ENCODE measurements at regions not wholly inside any gene's neighbourhood (a gene's known extent, or its start where the extent isn't known, plus 50 kb on each side); places are given as distances from the start of the nearest gene placed in this dataset.

DNA sequence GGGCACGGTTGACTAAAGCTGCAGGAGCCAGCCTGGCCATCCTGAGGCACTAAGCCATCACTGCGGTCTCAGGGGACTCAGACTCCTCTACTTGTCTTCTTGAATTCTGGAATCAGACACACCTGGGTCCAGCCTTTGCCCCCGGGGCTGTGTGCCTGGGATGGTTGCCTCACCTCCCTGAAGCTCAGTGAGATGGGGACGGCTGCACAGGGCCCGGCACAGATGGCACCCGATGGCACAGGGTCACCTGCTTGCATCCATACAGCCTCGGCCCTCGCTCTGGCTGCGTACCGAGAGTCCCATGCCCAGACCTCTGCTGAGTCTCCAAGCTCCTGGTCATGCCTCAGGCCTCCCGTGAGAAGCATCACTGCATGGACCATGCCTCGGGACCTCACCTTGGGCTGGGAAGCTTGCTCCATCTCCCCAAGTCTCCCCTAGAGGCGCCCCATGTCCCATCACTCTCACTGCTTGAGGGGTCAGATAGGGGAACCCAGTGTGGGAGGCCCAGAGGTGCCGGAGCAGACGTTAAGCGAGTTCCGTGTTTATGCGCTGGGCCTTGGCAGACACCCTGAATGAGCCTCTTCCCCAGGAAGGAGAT lies 316.3 kb downstream of the SEC14L1 start:
- Histone ChIP-seq H3K27ac (peak overlapping the region in 3 of 10 donors; percentile 15 to 94 (median 35)), H3K4me3 (peak overlapping the region in 1 of 10 donors; percentile 76), H3K27me3 (no peaks in the 10 kb centered on the region), H3K36me3 (peaks cover 0 to 4% (median 0%) of the 10 kb centered on the region in 9 donors), H3K4me1 (peaks cover 34 to 99% (median 84%) of the 10 kb centered on the region in 9 donors), H3K9me3 (no peaks in the 10 kb centered on the region)
- WGBS, 2 donors = 80 to 87% methylated on average over 18 of the region's 18 CpGs
- intact Hi-C loops (cut with DNase I) = no loop called here
- TF ChIP-seq, protein P1, sequence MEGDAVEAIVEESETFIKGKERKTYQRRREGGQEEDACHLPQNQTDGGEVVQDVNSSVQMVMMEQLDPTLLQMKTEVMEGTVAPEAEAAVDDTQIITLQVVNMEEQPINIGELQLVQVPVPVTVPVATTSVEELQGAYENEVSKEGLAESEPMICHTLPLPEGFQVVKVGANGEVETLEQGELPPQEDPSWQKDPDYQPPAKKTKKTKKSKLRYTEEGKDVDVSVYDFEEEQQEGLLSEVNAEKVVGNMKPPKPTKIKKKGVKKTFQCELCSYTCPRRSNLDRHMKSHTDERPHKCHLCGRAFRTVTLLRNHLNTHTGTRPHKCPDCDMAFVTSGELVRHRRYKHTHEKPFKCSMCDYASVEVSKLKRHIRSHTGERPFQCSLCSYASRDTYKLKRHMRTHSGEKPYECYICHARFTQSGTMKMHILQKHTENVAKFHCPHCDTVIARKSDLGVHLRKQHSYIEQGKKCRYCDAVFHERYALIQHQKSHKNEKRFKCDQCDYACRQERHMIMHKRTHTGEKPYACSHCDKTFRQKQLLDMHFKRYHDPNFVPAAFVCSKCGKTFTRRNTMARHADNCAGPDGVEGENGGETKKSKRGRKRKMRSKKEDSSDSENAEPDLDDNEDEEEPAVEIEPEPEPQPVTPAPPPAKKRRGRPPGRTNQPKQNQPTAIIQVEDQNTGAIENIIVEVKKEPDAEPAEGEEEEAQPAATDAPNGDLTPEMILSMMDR (IDR thresholded peaks at IDR 0.05) = no peak
- DNase-seq (no peak), ATAC-seq (no peak)

DNA sequence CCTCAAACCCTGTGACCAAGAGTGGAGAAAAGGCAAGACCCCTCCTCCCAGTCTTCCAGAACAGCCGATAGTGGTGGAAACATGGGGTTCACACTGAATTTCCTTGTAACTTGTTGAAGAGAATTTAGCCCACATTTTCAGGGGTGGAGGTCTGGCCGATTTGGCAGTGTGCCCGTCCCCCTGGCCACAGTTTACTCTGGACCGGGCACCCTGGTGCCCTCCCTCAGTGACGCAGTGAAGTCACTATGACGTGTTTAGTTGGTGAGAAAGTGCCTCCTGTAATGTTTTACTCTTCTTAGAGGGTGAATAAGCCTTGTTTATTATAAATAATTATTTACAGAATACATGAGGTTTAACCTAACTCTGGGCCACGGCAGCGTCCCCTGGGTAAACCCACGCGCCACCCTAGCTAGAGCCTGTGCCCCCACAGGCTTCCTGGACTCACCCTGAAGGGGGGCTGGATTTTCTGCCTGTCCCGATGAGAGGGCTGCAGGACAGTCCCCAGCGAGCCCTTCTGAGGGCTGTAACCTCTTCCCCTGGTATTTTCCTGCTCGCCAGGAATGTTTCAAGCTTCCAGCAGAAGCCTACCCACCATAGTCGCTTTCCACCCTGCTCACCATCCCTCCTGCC lies 316.9 kb downstream of the SEC14L1 start:
- Histone ChIP-seq H3K9me3 (no peaks in the 10 kb centered on the region), H3K27ac (peak overlapping the region in 2 of 10 donors; percentile 35 to 94), H3K27me3 (no peaks in the 10 kb centered on the region), H3K4me3 (peak overlapping the region in 1 of 10 donors; percentile 76), H3K4me1 (peaks cover 32 to 99% (median 84%) of the 10 kb centered on the region in 9 donors), H3K36me3 (peaks cover 0 to 4% (median 0%) of the 10 kb centered on the region in 9 donors)
- ATAC-seq = no peak
- no peak for DNase-seq
- 79 to 81% methylated on average over 14 of the region's 14 CpGs for WGBS, 2 donors
- TF ChIP-seq, protein P1 (IDR thresholded peaks at IDR 0.05) = no peak
- intact Hi-C loops (cut with DNase I) = no loop called here

DNA sequence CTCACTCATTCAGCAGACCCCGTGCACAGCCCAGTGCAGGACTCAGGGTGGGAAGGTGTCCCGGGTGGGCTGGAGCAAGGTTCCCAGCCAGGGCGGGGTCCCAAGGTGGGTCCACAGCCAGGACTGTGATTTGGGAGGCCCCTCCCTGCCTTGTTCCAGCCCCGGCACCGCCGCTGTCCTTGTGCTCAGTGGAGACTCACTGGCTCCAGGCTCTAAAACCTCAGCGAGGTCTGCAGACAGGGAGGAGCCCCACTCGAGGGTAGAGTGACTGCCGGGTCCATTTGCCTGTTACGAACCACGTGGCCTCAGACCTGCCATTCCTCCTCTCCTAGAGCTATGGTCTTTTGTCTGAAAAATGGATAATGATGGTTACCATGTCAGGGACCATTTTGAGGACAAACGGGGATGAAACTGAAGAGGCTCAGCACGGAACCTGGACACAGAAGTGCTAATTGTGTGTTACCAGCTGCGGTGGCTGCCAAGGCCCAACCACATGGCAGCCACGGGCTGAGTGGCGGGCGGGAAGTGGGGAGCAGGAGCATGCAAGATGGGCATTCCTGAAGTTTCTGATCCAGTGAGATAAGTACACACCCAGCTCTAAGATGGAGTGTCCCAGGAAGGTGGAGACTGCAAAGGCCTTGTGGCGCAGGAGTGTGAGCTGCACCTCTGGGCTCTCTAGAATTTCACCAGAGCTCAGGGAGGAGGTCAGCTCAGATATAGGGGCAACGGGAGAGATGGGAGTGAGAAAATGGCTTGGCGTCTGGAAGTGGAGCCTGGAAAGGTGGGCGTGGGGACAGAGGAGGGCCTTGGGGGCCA lies 317.6 kb downstream of the SEC14L1 start:
- DNase-seq (no peak), ATAC-seq (no peak)
- H3K27ac ChIP-seq = peak overlapping the region in 2 of 10 donors; percentile 35 to 94
- WGBS, 2 donors = 81 to 82% methylated on average over 21 of the region's 21 CpGs
- TF ChIP-seq, protein P1 (IDR thresholded peaks at IDR 0.05) = no peak
- peaks cover 0 to 4% (median 0%) of the 10 kb centered on the region in 9 donors for H3K36me3 ChIP-seq
- peaks cover 25 to 99% (median 84%) of the 10 kb centered on the region in 9 donors for H3K4me1 ChIP-seq
- intact Hi-C loops (cut with DNase I) = no loop called here
- no peaks in the 10 kb centered on the region for H3K27me3 ChIP-seq
- no peaks in the 10 kb centered on the region for H3K9me3 ChIP-seq
- H3K4me3 ChIP-seq = peak overlapping the region in 1 of 10 donors; percentile 76

DNA sequence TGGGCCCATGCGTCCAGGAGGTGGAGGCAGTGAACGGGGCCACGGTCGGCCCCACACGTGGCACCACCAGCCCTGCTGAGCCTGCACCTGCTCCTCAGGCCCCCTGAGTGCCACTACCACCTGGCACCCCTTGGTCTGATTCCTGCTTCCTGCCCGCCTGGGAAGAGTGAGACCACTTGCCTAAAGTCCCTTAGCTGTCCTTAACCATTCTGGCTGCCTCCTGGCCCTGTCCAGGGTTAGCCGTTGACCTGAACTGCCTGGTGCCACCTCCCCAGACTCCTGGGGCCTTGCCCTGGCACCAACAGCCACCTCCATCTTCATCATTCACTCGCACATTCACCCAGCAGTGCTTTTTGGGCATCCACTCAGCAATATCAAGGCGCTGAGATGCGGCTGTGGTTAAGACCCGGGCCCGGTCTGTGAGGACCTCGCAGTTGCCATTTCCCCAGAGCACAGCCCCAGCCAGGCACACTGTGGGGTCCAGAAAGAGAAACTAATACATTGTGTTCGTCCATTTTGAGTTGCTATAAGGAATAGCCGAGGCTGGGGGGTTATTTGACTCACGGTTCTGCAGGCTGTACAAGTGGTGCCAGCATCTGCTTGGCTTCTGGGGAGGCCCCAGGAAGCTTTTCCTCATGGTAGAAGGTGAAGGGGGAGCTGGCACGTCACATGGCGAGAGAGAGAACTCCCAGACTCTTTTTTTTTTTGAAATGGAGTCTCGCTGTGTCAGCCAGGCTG lies 318.4 kb downstream of the SEC14L1 start:
- intact Hi-C loops (cut with DNase I) = no loop called here
- H3K4me1 ChIP-seq = peaks cover 17 to 99% (median 84%) of the 10 kb centered on the region in 9 donors
- TF ChIP-seq, protein P1 (IDR thresholded peaks at IDR 0.05) = no peak
- no peaks in the 10 kb centered on the region for H3K27me3 ChIP-seq
- ATAC-seq (no peak), DNase-seq (no peak)
- H3K4me3 ChIP-seq = peak overlapping the region in 1 of 10 donors; percentile 40
- no peaks in the 10 kb centered on the region for H3K9me3 ChIP-seq
- H3K27ac ChIP-seq = peak overlapping the region in 4 of 10 donors; percentile 32 to 94 (median 82)
- 93 to 95% methylated on average over 19 of the region's 19 CpGs for WGBS, 2 donors
- peaks cover 0 to 4% (median 0%) of the 10 kb centered on the region in 9 donors for H3K36me3 ChIP-seq
